Fibroblast of pulmonary artery (primary cell): ENCODE measurements at regions not wholly inside any gene's neighbourhood (a gene's known extent, or its start where the extent isn't known, plus 50 kb on each side); places are given as distances from the start of the nearest gene placed in this dataset.
"Not testable (repeated sequence)": the region's sequence is repeated elsewhere in the genome, so short reads cannot be mapped to it uniquely, and the experiment has no call there.

Experiments
- DNase-seq: peaks from one replicate; pipeline ENCODE4 v3.0.0-alpha.2; 2010; ENCODE audit warnings: low read depth
- H3K4me3 ChIP-seq: replicated peaks from 2 replicates; pipeline ENCODE4 v1.5.1; 2011; ENCODE audit warnings: low read depth, mild to moderate bottlenecking, control low read depth, low read length, moderate library complexity
- TF ChIP-seq, protein P1 (sequence below): IDR thresholded peaks from 2 replicates; pipeline ENCODE4 v1.5.1; 2011; ENCODE audit warnings: mild to moderate bottlenecking, control low read depth, low read length, inconsistent platforms; ENCODE audit errors: missing control alignments

DNA sequence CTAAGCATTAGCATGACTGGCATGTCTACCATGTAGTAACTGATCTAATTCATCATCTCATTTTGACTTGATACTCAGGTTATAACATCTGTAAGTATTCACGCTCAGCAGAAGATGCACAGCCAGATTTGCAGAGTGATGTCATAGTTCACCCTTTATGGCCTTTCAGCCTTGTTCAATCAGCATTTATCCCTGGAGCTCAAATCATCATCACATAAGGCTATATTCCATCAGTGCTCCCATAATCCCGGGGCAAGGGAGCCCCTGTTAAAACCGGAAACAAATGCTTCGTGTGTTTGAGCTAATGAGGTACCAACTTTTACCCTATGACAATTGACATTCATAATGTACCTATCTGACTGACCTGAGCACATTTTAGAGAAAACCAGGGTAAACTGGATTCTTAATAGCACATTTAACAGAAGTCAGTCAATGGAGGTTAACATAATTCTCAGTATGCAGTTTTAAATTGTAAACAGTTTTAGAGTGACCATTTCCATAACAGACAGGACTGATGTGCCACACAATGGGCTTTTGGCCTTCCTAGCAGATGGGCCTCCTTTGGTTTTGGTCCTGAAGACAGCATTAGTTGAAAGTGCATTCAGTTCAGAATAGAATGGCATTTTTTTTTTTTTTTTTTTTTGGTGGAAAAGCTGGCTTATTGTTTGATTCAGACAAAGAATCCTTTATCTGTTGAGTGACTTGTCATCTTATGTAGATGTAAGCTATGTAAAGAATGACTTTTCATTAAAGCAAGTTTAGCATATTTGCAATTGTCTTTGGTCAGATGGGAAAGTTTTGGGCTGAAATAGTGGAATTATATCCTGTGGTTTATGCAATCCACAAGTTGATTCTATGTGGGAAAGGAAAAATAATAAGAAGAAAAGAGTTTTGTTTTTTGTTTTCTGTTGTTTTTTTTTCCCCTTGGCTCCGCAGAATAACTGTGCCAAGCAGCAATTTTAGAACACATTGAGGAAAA, 866.0 kb upstream of the ACVR2A start:
- H3K4me3 ChIP-seq, result no peak overlapping the region
- peak; percentile 79 for DNase-seq
- TF ChIP-seq, protein P1, sequence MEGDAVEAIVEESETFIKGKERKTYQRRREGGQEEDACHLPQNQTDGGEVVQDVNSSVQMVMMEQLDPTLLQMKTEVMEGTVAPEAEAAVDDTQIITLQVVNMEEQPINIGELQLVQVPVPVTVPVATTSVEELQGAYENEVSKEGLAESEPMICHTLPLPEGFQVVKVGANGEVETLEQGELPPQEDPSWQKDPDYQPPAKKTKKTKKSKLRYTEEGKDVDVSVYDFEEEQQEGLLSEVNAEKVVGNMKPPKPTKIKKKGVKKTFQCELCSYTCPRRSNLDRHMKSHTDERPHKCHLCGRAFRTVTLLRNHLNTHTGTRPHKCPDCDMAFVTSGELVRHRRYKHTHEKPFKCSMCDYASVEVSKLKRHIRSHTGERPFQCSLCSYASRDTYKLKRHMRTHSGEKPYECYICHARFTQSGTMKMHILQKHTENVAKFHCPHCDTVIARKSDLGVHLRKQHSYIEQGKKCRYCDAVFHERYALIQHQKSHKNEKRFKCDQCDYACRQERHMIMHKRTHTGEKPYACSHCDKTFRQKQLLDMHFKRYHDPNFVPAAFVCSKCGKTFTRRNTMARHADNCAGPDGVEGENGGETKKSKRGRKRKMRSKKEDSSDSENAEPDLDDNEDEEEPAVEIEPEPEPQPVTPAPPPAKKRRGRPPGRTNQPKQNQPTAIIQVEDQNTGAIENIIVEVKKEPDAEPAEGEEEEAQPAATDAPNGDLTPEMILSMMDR, result no peak

DNA sequence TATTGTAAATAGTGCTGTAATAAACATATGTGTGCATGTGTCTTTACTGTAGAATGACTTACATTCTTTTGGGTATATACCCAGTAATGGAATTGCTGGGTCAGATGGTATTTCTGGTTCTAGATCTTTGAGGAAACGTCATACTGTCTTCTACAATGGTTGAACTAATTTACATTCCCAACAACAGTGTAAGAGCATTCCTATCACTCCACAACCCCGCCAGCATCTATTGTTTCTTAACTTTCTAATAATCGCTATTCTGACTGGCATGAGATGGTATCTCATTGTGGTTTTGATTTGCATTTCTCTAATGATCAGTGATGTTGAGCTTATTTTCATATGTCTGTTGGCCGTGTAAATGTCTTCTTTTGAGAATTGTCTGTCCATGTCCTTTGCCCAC, 873.8 kb upstream of the ACVR2A start:
- not testable (repeated sequence) for DNase-seq, H3K4me3 ChIP-seq

DNA sequence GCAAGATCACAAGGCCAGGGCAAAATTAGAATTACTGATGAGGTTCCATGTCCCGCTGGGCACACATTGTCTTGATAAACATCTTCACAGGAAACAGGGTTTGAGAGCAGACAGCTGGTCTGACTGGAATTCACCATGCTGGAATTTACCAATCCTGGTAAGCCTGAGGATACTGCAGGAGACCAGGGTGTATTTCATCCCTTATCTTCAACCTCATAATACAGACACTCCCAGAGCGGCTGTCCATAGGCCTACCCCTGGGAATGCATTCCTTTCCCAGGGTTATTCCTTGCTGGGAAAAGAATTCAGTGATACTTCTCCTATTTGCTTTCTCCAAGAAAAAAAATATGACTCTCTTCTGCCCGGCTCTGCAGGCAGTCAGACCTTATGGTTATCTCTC, 875.1 kb upstream of the ACVR2A start:
- not testable (repeated sequence) for H3K4me3 ChIP-seq, DNase-seq

DNA sequence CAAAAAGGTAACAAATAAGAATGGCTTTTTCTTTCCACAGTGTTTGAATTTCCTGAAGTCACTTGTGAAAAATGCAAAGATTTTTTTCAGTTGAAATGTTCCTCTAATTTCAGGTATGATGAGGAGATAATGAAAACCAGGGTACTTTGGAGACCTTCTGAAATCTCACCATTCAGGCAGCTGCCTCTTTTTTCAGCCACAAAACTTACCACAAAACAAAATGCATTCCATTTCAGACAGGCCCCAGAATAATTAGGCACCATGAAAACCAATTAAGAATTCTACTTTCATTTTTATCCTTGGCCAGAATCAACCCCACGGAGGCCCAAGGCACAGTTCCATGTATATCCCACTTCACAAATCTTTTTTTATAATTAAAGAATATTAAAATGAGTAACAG, 880.3 kb upstream of the ACVR2A start:
- no peak overlapping the region for H3K4me3 ChIP-seq
- no peak for DNase-seq
- TF ChIP-seq, protein P1, result no peak

DNA sequence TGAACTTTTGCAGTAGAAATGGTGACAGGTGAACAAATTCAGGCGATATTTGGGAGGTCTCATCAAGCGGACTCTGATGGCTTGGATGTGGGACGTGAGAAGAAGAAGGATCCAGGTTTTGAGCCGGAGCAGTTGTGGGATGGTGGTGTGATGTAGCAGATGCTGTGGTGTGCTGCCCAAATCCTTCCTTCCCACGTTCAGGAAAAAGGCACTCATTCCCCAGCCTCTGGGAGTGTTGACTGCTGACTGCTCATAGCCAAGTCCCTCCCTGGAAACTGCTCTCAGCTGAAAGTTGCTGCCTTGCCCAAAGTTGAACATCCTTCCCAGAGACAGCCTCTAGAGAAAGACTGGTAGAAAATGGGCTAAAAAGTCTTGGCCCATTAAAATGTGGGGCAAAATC, 890.3 kb upstream of the ACVR2A start:
- H3K4me3 ChIP-seq, result no peak overlapping the region
- DNase-seq, result no peak
- TF ChIP-seq, protein P1, result no peak

DNA sequence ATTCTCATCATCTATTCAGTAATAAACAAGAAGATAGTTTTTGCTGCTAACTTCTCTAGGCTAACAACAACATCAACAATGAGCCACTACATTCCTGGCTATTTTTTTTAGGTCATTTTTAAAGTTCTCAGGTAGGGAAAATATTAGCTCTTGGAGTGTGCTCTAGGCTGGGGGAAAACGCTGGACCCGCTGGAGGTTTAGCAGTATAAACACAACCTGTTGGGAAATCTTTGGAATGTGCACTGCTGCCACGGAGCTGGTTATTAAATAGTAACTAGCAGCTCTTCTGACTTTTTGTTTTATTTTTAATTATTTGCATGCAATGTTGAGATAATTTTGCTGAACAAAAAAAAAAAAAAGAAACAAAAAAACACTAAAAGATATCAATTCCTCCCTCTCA, 892.1 kb upstream of the ACVR2A start:
- TF ChIP-seq, protein P1, result no peak
- no peak for DNase-seq
- no peak overlapping the region for H3K4me3 ChIP-seq

DNA sequence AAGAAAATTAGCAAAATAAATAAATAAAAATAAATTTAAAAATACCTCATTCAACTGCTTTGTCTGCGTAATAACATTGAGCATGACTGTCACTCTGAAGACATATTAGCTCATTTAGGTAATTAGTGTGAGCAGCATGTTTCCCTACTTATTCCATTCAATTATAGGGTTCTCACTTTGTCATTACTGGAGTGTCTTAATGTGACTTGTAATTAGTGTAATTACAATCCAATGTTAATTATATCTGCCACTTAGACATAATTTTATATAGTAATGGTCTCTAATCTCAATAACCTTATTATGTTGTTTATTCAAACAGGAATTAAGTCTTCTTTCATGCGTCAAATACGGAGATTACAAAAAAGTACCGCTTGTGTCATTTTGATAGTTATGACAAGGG, 893.9 kb upstream of the ACVR2A start:
- H3K4me3 ChIP-seq, result no peak overlapping the region
- DNase-seq, result no peak
- TF ChIP-seq, protein P1, result no peak

DNA sequence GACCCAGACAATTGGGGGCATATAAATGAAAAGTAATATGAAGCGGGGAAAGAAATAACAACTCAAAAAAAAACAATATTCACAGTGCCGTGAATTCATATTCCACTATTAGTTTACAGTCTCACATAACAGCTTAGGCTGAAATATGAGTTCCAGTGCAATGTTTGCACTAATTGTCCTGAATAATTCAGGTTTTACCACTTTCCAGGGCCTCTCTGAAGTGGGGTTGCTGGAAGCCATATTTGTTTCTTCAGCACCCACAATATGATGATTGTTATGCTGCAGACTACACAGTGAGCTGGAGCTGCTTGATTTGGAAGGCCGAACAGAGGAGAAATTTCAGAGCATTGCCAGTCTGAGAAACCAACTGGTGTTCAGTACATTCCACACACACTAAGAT, 894.5 kb upstream of the ACVR2A start:
- TF ChIP-seq, protein P1, result no peak
- H3K4me3 ChIP-seq, result no peak overlapping the region
- DNase-seq, result no peak
